T-helper 2 cell treated with Interferon-gamma antibody and Interleukin-4, amounts not matched to agents 5 μg/mL and 100 μg/mL, for 36 hours (primary cell): ENCODE measurements at regions not wholly inside any gene's neighbourhood (a gene's known extent, or its start where the extent isn't known, plus 50 kb on each side); places are given as distances from the start of the nearest gene placed in this dataset.
"Not testable (repeated sequence)": the region's sequence is repeated elsewhere in the genome, so short reads cannot be mapped to it uniquely, and the experiment has no call there.

Experiments
- DNase-seq: peaks from one replicate; pipeline ENCODE4 v3.0.0; 2021; ENCODE audit warnings: low spot score
- H3K27ac Mint-ChIP-seq: one replicate; pipeline ENCODE4 v1.8.0; 2021; ENCODE audit warnings: mild to moderate bottlenecking, mixed read lengths
- H3K27me3 Mint-ChIP-seq: one replicate; pipeline ENCODE4 v1.8.0; 2021; ENCODE audit warnings: low read depth, mixed read lengths
- H3K36me3 Mint-ChIP-seq: one replicate; pipeline ENCODE4 v1.8.0; 2021; ENCODE audit warnings: low read depth, mixed read lengths
- H3K4me1 Mint-ChIP-seq: one replicate; pipeline ENCODE4 v1.8.0; 2021; ENCODE audit warnings: low read depth, mixed read lengths
- H3K4me3 Mint-ChIP-seq: one replicate; pipeline ENCODE4 v1.8.0; 2022; ENCODE audit warnings: mild to moderate bottlenecking, moderate library complexity, mixed read lengths
- H3K9me3 Mint-ChIP-seq: one replicate; pipeline ENCODE4 v1.8.0; 2021; ENCODE audit warnings: mixed read lengths

DNA sequence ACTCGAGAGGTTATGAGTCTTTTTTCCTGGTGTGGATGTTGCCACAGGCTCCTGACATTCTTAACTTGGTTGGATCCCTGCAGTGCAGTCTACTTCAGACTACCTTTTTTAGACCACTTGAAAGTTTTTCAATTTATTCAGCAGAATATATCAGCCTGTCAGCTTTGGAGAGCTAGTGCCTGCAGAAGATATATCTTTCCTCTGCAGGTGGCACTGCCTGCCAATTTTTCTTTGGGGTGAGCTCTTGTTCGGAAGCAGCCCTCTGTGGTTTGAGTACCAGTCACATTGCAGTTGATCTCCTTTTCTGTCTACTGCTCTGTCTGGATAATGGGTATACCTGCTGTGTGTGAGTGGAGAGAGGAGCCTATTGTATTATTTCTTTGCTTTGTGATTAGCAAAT, 730.4 kb downstream of the PRIM2 start:
- not testable (repeated sequence) for H3K27me3 Mint-ChIP-seq, H3K4me3 Mint-ChIP-seq, DNase-seq, H3K27ac Mint-ChIP-seq, H3K4me1 Mint-ChIP-seq, H3K36me3 Mint-ChIP-seq, H3K9me3 Mint-ChIP-seq

DNA sequence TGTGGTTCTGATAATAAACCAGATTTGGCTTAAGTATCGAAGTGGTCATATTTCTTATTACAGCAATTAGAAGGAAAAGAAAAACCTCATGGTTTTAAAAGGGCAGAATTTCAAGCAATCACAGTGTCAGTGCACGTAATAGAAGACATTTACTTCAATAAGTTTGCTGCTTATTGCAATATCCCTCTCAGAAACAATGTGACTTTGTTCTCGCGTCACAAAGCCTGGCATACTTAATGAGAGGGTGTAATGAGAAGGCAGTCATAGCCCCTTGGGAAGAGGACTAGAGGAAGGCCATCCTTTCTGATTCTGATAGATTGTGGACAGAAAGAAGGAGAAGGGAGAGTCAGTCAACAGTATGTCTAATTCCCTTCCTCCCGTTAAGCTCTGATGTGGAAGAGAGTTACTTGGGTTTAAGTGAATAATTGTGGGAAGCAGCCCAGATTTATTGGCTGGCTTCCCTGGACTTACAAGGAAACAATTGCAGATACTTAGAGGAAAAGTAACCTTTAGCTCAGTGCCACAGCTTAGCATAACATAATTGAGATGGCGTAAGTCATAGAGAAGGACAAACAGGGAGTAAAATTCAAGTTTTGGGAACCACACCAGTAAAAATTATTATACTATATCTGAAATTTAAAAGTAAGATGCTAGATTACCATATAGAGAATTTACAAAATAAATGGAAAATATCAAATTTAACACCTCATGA, 738.2 kb downstream of the PRIM2 start:
- not testable (repeated sequence) for DNase-seq, H3K27ac Mint-ChIP-seq, H3K9me3 Mint-ChIP-seq, H3K27me3 Mint-ChIP-seq, H3K4me1 Mint-ChIP-seq, H3K4me3 Mint-ChIP-seq, H3K36me3 Mint-ChIP-seq

- H3K9me3 Mint-ChIP-seq, H3K27me3 Mint-ChIP-seq, DNase-seq, H3K4me3 Mint-ChIP-seq, H3K4me1 Mint-ChIP-seq, H3K36me3 Mint-ChIP-seq, H3K27ac Mint-ChIP-seq: not testable (repeated sequence)
Measured at GRCh38 chr6:58059701-58060100, 742.3 kb downstream of the PRIM2 start.

- not testable (repeated sequence) for DNase-seq, H3K27me3 Mint-ChIP-seq, H3K4me3 Mint-ChIP-seq, H3K4me1 Mint-ChIP-seq, H3K27ac Mint-ChIP-seq, H3K9me3 Mint-ChIP-seq, H3K36me3 Mint-ChIP-seq
Measured at GRCh38 chr6:58063542-58063941, 746.1 kb downstream of the PRIM2 start.

- H3K27ac Mint-ChIP-seq, H3K4me3 Mint-ChIP-seq, H3K27me3 Mint-ChIP-seq, H3K9me3 Mint-ChIP-seq, H3K36me3 Mint-ChIP-seq, DNase-seq, H3K4me1 Mint-ChIP-seq: not testable (repeated sequence)
Measured at GRCh38 chr6:58067867-58068548, 750.6 kb downstream of the PRIM2 start.

DNA sequence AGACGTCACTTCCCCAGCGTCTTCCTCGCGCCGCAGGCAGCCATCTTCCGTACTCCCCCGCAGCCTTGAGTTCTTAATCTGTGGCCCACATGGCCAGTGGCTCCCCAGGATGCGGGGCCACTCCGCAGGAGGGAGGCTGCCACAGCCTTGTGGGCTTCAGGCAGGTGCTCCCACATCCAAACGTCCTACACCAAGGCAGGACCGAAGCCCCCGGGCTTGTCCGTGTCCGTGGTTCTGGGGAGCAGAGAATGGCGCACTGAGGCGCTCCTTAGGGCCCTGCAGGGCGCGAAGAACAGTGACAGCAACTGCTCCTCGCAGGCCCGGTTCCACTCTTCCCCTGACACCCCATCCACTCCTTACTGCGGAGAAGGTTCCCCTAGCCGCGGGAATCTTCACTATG, 755.8 kb downstream of the PRIM2 start:
- no peaks in the 10 kb centered on the region for H3K36me3 Mint-ChIP-seq
- H3K27me3 Mint-ChIP-seq: no peaks in the 10 kb centered on the region
- H3K9me3 Mint-ChIP-seq: no peaks in the 10 kb centered on the region
- DNase-seq: no peak
- no peak overlapping the region for H3K27ac Mint-ChIP-seq
- H3K4me1 Mint-ChIP-seq: no peaks in the 10 kb centered on the region
- no peak overlapping the region for H3K4me3 Mint-ChIP-seq

DNA sequence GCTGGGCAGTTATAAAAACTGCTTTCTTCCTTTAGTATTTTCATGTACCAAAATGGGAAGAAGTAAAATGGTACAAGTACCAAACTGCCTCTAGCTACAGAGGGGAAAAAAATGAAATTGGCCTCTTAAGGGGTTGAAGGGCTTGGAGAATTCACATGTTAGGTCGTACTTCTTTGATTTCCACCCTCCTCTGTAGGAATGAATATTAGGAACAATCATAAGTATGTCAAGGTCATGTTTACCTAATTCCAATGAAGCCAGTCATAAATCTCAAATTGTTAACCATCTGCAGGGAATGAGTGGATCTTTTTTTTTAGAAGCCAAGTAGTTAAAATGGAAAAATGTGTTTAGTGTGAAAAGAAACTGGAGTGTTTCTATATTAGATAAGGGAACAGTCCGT, 772.6 kb downstream of the PRIM2 start:
- not testable (repeated sequence) for H3K36me3 Mint-ChIP-seq, DNase-seq, H3K27me3 Mint-ChIP-seq, H3K27ac Mint-ChIP-seq, H3K4me3 Mint-ChIP-seq, H3K4me1 Mint-ChIP-seq, H3K9me3 Mint-ChIP-seq

DNA sequence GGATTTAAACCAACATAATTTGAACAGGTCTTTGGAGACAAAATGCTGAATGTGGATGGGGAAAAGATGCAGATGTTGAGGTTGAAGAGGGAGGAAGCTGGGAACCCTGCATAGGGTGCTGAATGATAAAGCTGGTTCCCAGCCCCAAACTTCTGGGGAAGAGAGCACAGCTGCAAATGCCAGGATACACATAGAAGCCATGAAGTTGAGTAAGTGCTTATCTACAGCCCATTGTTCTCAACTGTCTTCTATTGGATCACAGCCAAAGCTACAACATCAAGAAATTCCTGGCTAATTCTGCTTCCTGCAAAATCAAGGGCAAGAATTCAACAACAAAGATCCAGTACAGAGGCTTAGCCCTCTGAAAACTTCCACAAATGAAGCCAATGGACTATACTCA, 779.8 kb downstream of the PRIM2 start:
- H3K4me3 Mint-ChIP-seq, H3K36me3 Mint-ChIP-seq, H3K27me3 Mint-ChIP-seq, DNase-seq, H3K9me3 Mint-ChIP-seq, H3K4me1 Mint-ChIP-seq, H3K27ac Mint-ChIP-seq: not testable (repeated sequence)

DNA sequence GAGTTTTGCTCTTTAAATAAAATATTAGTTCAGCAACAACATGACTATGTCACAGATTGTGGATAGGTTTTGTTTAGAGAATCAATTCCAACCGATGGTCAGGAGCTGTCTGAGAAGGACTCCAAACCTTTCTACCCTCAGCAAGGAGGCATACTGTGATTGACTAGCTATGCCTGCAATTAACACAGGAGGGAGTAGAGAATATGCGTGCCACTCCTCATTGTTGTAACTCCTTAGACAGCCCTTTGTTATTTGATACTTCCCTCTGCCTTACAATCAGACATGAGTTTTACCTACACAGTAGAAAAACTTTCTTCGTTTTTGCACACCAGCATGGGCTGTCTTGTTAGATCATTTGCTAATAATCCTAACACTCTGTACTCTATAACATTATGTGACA, 796.5 kb downstream of the PRIM2 start:
- Mint-ChIP-seq H3K27ac (no peak overlapping the region), H3K4me3 (no peak overlapping the region), H3K27me3 (no peaks in the 10 kb centered on the region), H3K36me3 (no peaks in the 10 kb centered on the region), H3K9me3 (peaks cover 11% of the 10 kb centered on the region), H3K4me1 (no peaks in the 10 kb centered on the region)
- DNase-seq: no peak

DNA sequence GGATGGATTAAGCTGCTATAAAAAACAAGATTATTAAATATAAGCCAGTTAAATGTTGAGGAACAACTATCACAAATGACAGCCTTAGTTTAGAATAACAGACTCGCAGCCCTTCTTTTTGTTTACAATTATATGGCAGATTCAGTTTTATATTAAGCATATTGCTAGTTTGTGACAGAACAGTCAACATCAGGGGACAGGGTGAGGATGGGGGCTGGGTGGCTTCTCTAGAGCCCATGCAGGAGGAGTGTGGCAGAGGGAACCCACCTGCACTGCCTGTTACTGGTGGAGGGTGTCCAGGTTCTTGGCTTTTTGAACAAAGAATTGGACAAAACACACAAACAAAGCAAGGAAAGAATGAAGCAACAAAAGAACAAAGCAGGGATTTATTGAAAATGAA, 799.7 kb downstream of the PRIM2 start:
- not testable (repeated sequence) for DNase-seq, H3K27me3 Mint-ChIP-seq, H3K4me1 Mint-ChIP-seq, H3K36me3 Mint-ChIP-seq, H3K27ac Mint-ChIP-seq, H3K4me3 Mint-ChIP-seq
- H3K9me3 Mint-ChIP-seq: peaks cover 15% of the 10 kb centered on the region

DNA sequence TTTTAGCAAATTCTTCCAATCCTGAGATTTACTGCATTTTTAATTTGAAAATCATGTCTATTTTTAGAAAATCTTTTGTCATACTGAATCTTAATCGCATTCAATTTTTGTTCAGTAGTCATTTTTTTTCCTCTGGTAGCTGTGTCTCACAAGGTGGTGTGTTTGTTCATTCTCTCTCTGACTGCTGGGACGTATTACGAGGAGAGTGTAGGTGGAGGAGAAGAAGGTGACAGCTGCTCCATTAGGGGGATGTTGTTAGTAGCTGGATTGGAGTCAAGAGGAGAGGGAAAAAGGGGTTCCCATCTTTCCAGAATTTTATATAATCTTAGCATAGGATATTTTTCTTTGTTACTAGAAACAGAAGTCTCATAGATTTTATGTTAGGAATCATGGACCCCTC, 804.2 kb downstream of the PRIM2 start:
- H3K27me3 Mint-ChIP-seq, H3K27ac Mint-ChIP-seq, H3K4me3 Mint-ChIP-seq, H3K4me1 Mint-ChIP-seq, H3K36me3 Mint-ChIP-seq, H3K9me3 Mint-ChIP-seq, DNase-seq: not testable (repeated sequence)

DNA sequence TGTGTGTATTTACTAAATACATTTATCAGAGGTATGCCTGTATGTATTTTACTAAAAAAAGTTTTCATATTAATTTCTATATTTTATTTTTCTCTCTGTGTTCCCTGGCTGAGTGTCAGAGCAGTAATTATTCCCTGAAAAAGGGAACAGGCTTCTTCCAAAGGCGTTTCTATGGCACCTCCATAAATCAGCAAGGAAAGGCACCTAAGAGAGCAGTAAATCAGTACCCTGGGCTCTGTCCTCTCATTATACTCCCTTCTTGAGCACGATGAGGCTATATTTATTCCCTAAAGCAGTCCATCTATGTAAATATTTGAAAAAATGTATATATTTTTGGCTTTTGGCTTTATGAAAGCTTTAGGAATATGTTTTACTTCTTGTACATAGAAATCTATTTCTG, 806.3 kb downstream of the PRIM2 start:
- H3K27me3 Mint-ChIP-seq, H3K4me1 Mint-ChIP-seq, H3K36me3 Mint-ChIP-seq, H3K4me3 Mint-ChIP-seq, DNase-seq, H3K9me3 Mint-ChIP-seq, H3K27ac Mint-ChIP-seq: not testable (repeated sequence)

GRCh38 chr6:58128549-58128948, 811.1 kb downstream of the PRIM2 start:
- not testable (repeated sequence) for H3K4me3 Mint-ChIP-seq
- H3K9me3 Mint-ChIP-seq: peaks cover 13% of the 10 kb centered on the region

GRCh38 chr6:58129098-58129497, 811.7 kb downstream of the PRIM2 start:
- peaks cover 13% of the 10 kb centered on the region for H3K9me3 Mint-ChIP-seq
- not testable (repeated sequence) for H3K4me3 Mint-ChIP-seq

More at GRCh38 chr6:58128549-58128948, 811.1 kb downstream of the PRIM2 start:
- H3K4me1 Mint-ChIP-seq, H3K27me3 Mint-ChIP-seq, H3K27ac Mint-ChIP-seq, DNase-seq, H3K36me3 Mint-ChIP-seq: not testable (repeated sequence)

DNA sequence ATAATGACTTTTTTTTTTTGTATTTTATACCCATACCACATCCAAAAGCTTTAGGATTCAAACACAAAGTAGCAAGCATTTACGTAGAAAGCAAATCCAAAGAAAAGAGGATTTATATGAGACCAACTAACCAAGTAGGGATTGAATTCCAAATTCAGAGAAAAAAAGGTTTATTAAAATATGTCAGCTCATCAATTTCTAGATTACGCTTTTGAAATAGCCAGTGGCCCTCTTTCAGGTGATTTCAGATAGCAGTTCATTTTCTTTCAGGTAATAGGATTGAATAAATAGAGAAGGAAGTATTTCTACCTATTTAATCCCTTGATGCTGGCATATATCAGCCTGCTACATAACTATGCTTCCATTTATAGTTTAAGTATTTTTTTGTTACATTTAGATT, 822.3 kb downstream of the PRIM2 start:
- H3K4me3 Mint-ChIP-seq, H3K4me1 Mint-ChIP-seq, H3K27me3 Mint-ChIP-seq, H3K27ac Mint-ChIP-seq, H3K9me3 Mint-ChIP-seq, H3K36me3 Mint-ChIP-seq, DNase-seq: not testable (repeated sequence)

More at GRCh38 chr6:58129098-58129497, 811.7 kb downstream of the PRIM2 start:
- H3K27me3 Mint-ChIP-seq, DNase-seq, H3K4me1 Mint-ChIP-seq, H3K36me3 Mint-ChIP-seq, H3K27ac Mint-ChIP-seq: not testable (repeated sequence)
